K562 (cell line): ENCODE measurements at regions not wholly inside any gene's neighbourhood (a gene's known extent, or its start where the extent isn't known, plus 50 kb on each side); places are given as distances from the start of the nearest gene placed in this dataset.

Source experiments
- ATAC-seq: fragments of 200-7000 bp; cut with Tn5 transposase; 3 replicates; pipeline ENCODE4 v1.9.1; 2020; ENCODE audit warnings: moderate library complexity
- BruUV-seq: library from RNA; stranded (reverse); fragments of 400-500 nt; replicated peaks from 2 replicates; lab custom pipeline; 2021; lab: Mats Ljungman, UMichigan
- CTCF ChIA-PET: fragments of 300-600 bp; formaldehyde crosslinking; extraction: SDS; loops from one replicate; lab custom pipeline; 2021; ENCODE audit warnings: low intra/inter-chr PET ratio; lab: Yijun Ruan, JAX
- POLR2A ChIA-PET: fragments of 300-600, 350-650 bp; sonication (Branson Sonifier 250); formaldehyde crosslinking; extraction: SDS; loops from one replicate; lab custom pipeline; 2021; ENCODE audit warnings: antibody characterized with exemption, inconsistent platforms; lab: Yijun Ruan, JAX
- DNase-seq, 4 experiments: peaks; one replicate each; pipeline versions ENCODE4 v3.0.0 to v3.0.0-alpha.2; 2011 to 2018; ENCODE audit warnings: low spot score in 3 of 4, mixed read lengths in 3 of 4; ENCODE audit errors: extremely low read depth in 1 of 4
- FAIRE-seq: peaks from 2 replicates; lab custom pipeline; 2011; peaks lifted over from hg19 to GRCh38; lab: Jason Lieb, UNC
- H2AFZ ChIP-seq: 2 replicates; pipeline ENCODE4 v1.6.0; 2011; ENCODE audit warnings: low read depth, low read length, control low read depth, inconsistent platforms
- H3K27ac ChIP-seq: fragments of 200-600 bp; 3 replicates; pipeline ENCODE4 v1.8.0; 2011; ENCODE audit warnings: low read depth, mild to moderate bottlenecking, control low read depth, inconsistent platforms, low read length, moderate library complexity, mixed read lengths; ENCODE audit errors: extremely low read depth
- H3K27me3 ChIP-seq, 2 experiments: fragments of 300-600 bp in 1 of 2; 2 replicates in 1 of 2; 3 replicates in 1 of 2; pipeline versions ENCODE4 v1.6.0 to v1.8.0; 2011; ENCODE audit warnings: inconsistent platforms in 2 of 2, low read length in 2 of 2, mild to moderate bottlenecking in 1 of 2, mixed read lengths in 1 of 2, moderate library complexity in 1 of 2; ENCODE audit not compliant: control insufficient read depth in 2 of 2, insufficient read depth in 2 of 2
- H3K36me3 ChIP-seq: fragments of 300-600 bp; 3 replicates; pipeline ENCODE4 v1.8.0; 2011; ENCODE audit warnings: mild to moderate bottlenecking, low read length, inconsistent platforms; ENCODE audit not compliant: control insufficient read depth, insufficient read depth
- H3K4me1 ChIP-seq, 2 experiments: fragments of 200-600 bp in 1 of 2; replicated peaks in 1 of 2; 2 replicates in 1 of 2; 3 replicates in 1 of 2; pipeline versions ENCODE4 v1.5.1 to v1.8.0; 2011; ENCODE audit warnings: inconsistent platforms in 2 of 2, low read length in 2 of 2, mild to moderate bottlenecking in 1 of 2, mixed read lengths in 1 of 2, moderate library complexity in 1 of 2; ENCODE audit not compliant: control insufficient read depth in 2 of 2, insufficient read depth in 2 of 2
- H3K4me2 ChIP-seq: 2 replicates; pipeline ENCODE4 v1.6.1; 2011; ENCODE audit warnings: low read length, control low read depth, inconsistent platforms, mixed read lengths; ENCODE audit not compliant: insufficient read depth
- H3K4me3 ChIP-seq: fragments of 200-600 bp; sonication (generic), shearing (Covaris generic); 2 replicates; pipeline ENCODE4 v1.5.1; 2016; ENCODE audit warnings: control low read depth, inconsistent platforms
- H3K79me2 ChIP-seq: fragments of 200-600 bp; 3 replicates; pipeline ENCODE4 v1.8.0; 2011; ENCODE audit warnings: low read length, inconsistent platforms; ENCODE audit not compliant: control insufficient read depth, insufficient read depth
- H3K9ac ChIP-seq, 2 experiments: 2 replicates each; pipeline versions ENCODE4 v1.6.0 to v1.6.1; 2011; ENCODE audit warnings: low read depth in 2 of 2, low read length in 2 of 2, control low read depth in 1 of 2, inconsistent platforms in 1 of 2, mild to moderate bottlenecking in 1 of 2, mixed read lengths in 1 of 2; ENCODE audit not compliant: insufficient read depth in 1 of 2
- H3K9me1 ChIP-seq: one replicate; pipeline ENCODE4 v1.6.0; 2011; ENCODE audit warnings: inconsistent platforms, mild to moderate bottlenecking, low read length, moderate library complexity; ENCODE audit not compliant: control insufficient read depth, insufficient read depth
- H3K9me3 ChIP-seq: replicated peaks from 2 replicates; pipeline ENCODE4 v1.5.1; 2011; ENCODE audit warnings: low read depth, low read length, inconsistent platforms; ENCODE audit not compliant: control insufficient read depth, insufficient read depth
- H4K20me1 ChIP-seq: replicated peaks from 2 replicates; pipeline ENCODE4 v1.6.1; 2011; ENCODE audit warnings: low read length, inconsistent platforms, mixed read lengths; ENCODE audit not compliant: control insufficient read depth, insufficient read depth
- CREBBP ChIP-seq: IDR thresholded peaks from one replicate; pipeline ENCODE4 v1.6.1; 2012; ENCODE audit warnings: low read depth, mild to moderate bottlenecking, control low read depth, inconsistent platforms, low read length
- DACH1 ChIP-seq: fragments of 450-650 bp; IDR thresholded peaks from 2 replicates; pipeline ENCODE4 v1.6.1; 2018; ENCODE audit not compliant: partially characterized antibody
- DMBX1 ChIP-seq: fragments of 250-450 bp; sonication (Bioruptor Pico); IDR thresholded peaks from 2 replicates; pipeline ENCODE4 v1.8.0; 2022; ENCODE audit warnings: inconsistent platforms, mild to moderate bottlenecking, moderate library complexity, borderline replicate concordance
- GABPB2 ChIP-seq: fragments of 250-450 bp; sonication (Bioruptor Pico); conservative IDR thresholded peaks from 2 replicates; pipeline ENCODE4 v1.5.1; 2021; ENCODE audit warnings: mild to moderate bottlenecking
- MEF2A ChIP-seq: IDR thresholded peaks from 2 replicates; pipeline ENCODE4 v1.6.1; 2011; ENCODE audit warnings: low read depth, mild to moderate bottlenecking, low read length, moderate library complexity; ENCODE audit not compliant: control insufficient read depth
- NCOA2 ChIP-seq, 2 experiments: fragments of 450-650 bp; IDR thresholded peaks; 2 replicates each; pipeline ENCODE4 v1.6.1; 2018; ENCODE audit warnings: mild to moderate bottlenecking in 2 of 2, moderate library complexity in 1 of 2; ENCODE audit not compliant: partially characterized antibody in 2 of 2
- PTBP1 ChIP-seq: fragments of 200-400 bp; formaldehyde crosslinking; IDR thresholded peaks from 2 replicates; pipeline ENCODE4 v1.6.1; 2017; ENCODE audit warnings: low read depth, low read length
- TCFL5 ChIP-seq: fragments of 250-450 bp; sonication (Bioruptor Pico); conservative IDR thresholded peaks from 2 replicates; pipeline ENCODE4 v1.6.1; 2021; ENCODE audit warnings: mild to moderate bottlenecking, moderate library complexity, matching md5 sums
- U2AF1 ChIP-seq: fragments of 200-400 bp; formaldehyde crosslinking; optimal IDR thresholded peaks from 2 replicates; pipeline ENCODE3; 2017; ENCODE audit warnings: mild to moderate bottlenecking, low read depth, low read length, moderate library complexity
- WGBS: fragments of 100-300 bp; shearing (Covaris generic); methylation state at CpG from one replicate; pipeline ENCODE4 v1.1.6; 2016; ENCODE audit warnings: low coverage, mixed read lengths; ENCODE audit not compliant: insufficient coverage; ENCODE audit errors: missing lambda C conversion rate; 5-methylcytosine and 5-hydroxymethylcytosine counted together
- in situ Hi-C: fragments of 300-500 bp; cut with MboI; formaldehyde crosslinking; loops from 4 replicates; pipeline ENCODE4 v1.15.0; 2018; ENCODE audit warnings: inconsistent platforms, mixed read lengths
- intact Hi-C: fragments of 100-400 bp; cut with micrococcal nuclease; formaldehyde crosslinking; loops from 2 replicates; pipeline ENCODE4 v1.14.2; 2022
- TF ChIP-seq, protein P1 (sequence below): fragments of 200-800 bp; sonication (Bioruptor generic); IDR thresholded peaks from 2 replicates; pipeline ENCODE4 v1.6.1; 2017; ENCODE audit warnings: missing genetic modification characterization, missing compliant biosample characterization
- TF ChIP-seq, protein P2 (sequence below): IDR thresholded peaks from 3 replicates; pipeline ENCODE4 v1.6.1; 2011; ENCODE audit warnings: borderline replicate concordance, mild to moderate bottlenecking, moderate library complexity; ENCODE audit not compliant: insufficient read length; ENCODE audit errors: extremely low read depth
- TF ChIP-seq, protein P3 (sequence below): fragments of 450-650 bp; formaldehyde crosslinking; IDR thresholded peaks from 2 replicates; pipeline ENCODE4 v1.4.0; 2020; ENCODE audit warnings: mild to moderate bottlenecking, moderate library complexity

DNA sequence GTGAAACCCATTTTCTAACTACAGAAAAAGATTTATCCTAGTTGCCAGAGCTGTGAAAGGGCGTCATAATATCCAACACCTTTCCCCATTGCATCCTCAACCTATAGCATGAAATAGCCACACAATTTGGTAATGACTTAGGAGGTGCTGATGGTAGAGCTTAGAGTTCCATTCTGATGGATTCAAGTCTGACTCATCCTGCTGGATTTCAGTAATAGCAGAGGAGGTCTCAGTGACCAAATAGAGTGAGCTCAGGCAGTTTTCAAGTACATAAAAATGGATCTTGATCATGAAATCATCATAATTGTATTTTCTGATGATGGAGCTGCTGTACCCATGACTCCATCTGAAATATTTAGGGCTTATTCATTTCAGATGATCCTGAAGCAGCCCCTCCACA lies 270.7 kb upstream of the KLHL29 start (continued):
- TF ChIP-seq, protein P1, sequence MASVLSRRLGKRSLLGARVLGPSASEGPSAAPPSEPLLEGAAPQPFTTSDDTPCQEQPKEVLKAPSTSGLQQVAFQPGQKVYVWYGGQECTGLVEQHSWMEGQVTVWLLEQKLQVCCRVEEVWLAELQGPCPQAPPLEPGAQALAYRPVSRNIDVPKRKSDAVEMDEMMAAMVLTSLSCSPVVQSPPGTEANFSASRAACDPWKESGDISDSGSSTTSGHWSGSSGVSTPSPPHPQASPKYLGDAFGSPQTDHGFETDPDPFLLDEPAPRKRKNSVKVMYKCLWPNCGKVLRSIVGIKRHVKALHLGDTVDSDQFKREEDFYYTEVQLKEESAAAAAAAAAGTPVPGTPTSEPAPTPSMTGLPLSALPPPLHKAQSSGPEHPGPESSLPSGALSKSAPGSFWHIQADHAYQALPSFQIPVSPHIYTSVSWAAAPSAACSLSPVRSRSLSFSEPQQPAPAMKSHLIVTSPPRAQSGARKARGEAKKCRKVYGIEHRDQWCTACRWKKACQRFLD (CRISPR knock-in tag): no peak
- no peak for TF ChIP-seq CREBBP
- TF ChIP-seq, all 486 proteins: peak for 0

DNA sequence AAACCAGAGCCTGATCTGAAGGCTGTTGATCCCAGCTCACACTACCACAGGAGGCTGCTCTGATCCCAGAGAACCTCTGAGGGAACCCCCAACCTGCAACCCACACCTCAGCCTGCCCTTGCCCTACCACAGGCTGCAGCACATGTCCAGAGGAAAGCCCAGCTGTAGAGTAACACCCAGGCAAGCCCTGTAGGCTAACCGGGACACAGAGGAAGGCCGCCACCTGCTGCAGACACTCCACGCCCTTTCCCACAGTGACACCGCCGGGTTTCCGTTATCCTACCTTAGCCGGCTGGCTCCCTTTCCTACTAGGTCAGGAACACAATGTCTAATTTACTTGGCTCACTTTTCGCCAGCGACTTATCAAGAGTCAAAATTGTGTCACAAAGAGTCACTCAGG lies 266.7 kb upstream of the KLHL29 start:
- no peaks in the 10 kb centered on the region for H3K9me3 ChIP-seq
- ATAC-seq (no peak), DNase-seq (no peak), FAIRE-seq (no peak)
- H3K9ac ChIP-seq: no peak overlapping the region
- no peaks in the 10 kb centered on the region for H3K4me1 ChIP-seq
- no peak overlapping the region for H2AFZ ChIP-seq
- H3K36me3 ChIP-seq: no peaks in the 10 kb centered on the region
- TF ChIP-seq GABPB2 (CRISPR knock-in tag): no peak
- no peak for TF ChIP-seq PTBP1
- no peak for TF ChIP-seq TCFL5 (CRISPR knock-in tag)
- TF ChIP-seq, protein P2, sequence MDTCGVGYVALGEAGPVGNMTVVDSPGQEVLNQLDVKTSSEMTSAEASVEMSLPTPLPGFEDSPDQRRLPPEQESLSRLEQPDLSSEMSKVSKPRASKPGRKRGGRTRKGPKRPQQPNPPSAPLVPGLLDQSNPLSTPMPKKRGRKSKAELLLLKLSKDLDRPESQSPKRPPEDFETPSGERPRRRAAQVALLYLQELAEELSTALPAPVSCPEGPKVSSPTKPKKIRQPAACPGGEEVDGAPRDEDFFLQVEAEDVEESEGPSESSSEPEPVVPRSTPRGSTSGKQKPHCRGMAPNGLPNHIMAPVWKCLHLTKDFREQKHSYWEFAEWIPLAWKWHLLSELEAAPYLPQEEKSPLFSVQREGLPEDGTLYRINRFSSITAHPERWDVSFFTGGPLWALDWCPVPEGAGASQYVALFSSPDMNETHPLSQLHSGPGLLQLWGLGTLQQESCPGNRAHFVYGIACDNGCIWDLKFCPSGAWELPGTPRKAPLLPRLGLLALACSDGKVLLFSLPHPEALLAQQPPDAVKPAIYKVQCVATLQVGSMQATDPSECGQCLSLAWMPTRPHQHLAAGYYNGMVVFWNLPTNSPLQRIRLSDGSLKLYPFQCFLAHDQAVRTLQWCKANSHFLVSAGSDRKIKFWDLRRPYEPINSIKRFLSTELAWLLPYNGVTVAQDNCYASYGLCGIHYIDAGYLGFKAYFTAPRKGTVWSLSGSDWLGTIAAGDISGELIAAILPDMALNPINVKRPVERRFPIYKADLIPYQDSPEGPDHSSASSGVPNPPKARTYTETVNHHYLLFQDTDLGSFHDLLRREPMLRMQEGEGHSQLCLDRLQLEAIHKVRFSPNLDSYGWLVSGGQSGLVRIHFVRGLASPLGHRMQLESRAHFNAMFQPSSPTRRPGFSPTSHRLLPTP: no peak
- no peak for TF ChIP-seq MEF2A
- no peak for TF ChIP-seq DMBX1 (CRISPR knock-in tag)
- no peak for TF ChIP-seq U2AF1
- TF ChIP-seq NCOA2 (IDR thresholded peaks at IDR 0.05; ENCODE audit: partially characterized antibody in 2 of 2): no peak
- TF ChIP-seq DACH1: no peak
- TF ChIP-seq, protein P3, sequence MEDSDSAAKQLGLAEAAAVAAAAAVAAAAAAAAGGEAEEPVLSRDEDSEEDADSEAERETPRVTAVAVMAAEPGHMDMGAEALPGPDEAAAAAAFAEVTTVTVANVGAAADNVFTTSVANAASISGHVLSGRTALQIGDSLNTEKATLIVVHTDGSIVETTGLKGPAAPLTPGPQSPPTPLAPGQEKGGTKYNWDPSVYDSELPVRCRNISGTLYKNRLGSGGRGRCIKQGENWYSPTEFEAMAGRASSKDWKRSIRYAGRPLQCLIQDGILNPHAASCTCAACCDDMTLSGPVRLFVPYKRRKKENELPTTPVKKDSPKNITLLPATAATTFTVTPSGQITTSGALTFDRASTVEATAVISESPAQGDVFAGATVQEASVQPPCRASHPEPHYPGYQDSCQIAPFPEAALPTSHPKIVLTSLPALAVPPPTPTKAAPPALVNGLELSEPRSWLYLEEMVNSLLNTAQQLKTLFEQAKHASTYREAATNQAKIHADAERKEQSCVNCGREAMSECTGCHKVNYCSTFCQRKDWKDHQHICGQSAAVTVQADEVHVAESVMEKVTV: no peak
- no peak overlapping the region for H3K4me3 ChIP-seq
- H3K27me3 ChIP-seq: no peaks in the 10 kb centered on the region
- H3K79me2 ChIP-seq: no peaks in the 10 kb centered on the region
- in situ Hi-C loops (no loop called here), intact Hi-C loops (no loop called here)
- POLR2A ChIA-PET: no interaction called here
- BruUV-seq: no TSS peak
- no peak overlapping the region for H3K27ac ChIP-seq
- H3K9me1 ChIP-seq: no peaks in the 10 kb centered on the region
- under 1% methylated on average over 9 of the region's 9 CpGs for WGBS
- H3K4me2 ChIP-seq: no peak overlapping the region
- H4K20me1 ChIP-seq: no peaks in the 10 kb centered on the region
- CTCF ChIA-PET: no interaction called here
